Stimulated activated CD8-positive, alpha-beta memory T cell treated with anti-CD3 and anti-CD28 coated beads, Interleukin-7, amount 100 ng/mL, for 4 hours (primary cell): ENCODE measurements at regions not wholly inside any gene's neighbourhood (a gene's known extent, or its start where the extent isn't known, plus 50 kb on each side); places are given as distances from the start of the nearest gene placed in this dataset.
A peak's percentile ranks its signal among the peaks of the same experiment; 100 is the strongest.

Experiments used
- DNase-seq, 2 donors: peaks; one replicate each; pipeline ENCODE4 v3.0.0-alpha.2; 2020; ENCODE audit warnings: low read depth in 2 of 2

- no peak for DNase-seq
Measured at GRCh38 chr5:61652916-61653315, 320.9 kb downstream of the ZSWIM6 start.

- DNase-seq, result no peak
Measured at GRCh38 chr5:61653807-61654580, 321.9 kb downstream of the ZSWIM6 start.

GRCh38 chr5:61654876-61655275 lies 322.8 kb downstream of the ZSWIM6 start:
- DNase-seq, result no peak

GRCh38 chr5:61657010-61657409 lies 325.0 kb downstream of the ZSWIM6 start:
- no peak for DNase-seq

- DNase-seq, result no peak
Measured at GRCh38 chr5:61657686-61658085, 325.6 kb downstream of the ZSWIM6 start.

- DNase-seq, result peak; percentile 59 to 71
Measured at GRCh38 chr5:61658592-61659008, 326.5 kb downstream of the ZSWIM6 start.

GRCh38 chr5:61659221-61659696 lies 327.2 kb downstream of the ZSWIM6 start:
- DNase-seq, result no peak

- no peak for DNase-seq
Measured at GRCh38 chr5:61662670-61663069, 330.6 kb downstream of the ZSWIM6 start.

- no peak for DNase-seq
Measured at GRCh38 chr5:61666064-61666621, 334.1 kb downstream of the ZSWIM6 start.

- no peak for DNase-seq
Measured at GRCh38 chr5:61667525-61668218, 335.6 kb downstream of the ZSWIM6 start.

- DNase-seq, result no peak
Measured at GRCh38 chr5:61669531-61669930, 337.5 kb downstream of the ZSWIM6 start.

- DNase-seq, result no peak
Measured at GRCh38 chr5:61670941-61671340, 338.9 kb downstream of the ZSWIM6 start.

GRCh38 chr5:61673007-61673735 lies 341.1 kb downstream of the ZSWIM6 start:
- no peak for DNase-seq

GRCh38 chr5:61674378-61674777 lies 342.3 kb downstream of the ZSWIM6 start:
- DNase-seq, result no peak

- DNase-seq, result no peak
Measured at GRCh38 chr5:61675015-61675692, 343.1 kb downstream of the ZSWIM6 start.

GRCh38 chr5:61677220-61677619 lies 345.2 kb downstream of the ZSWIM6 start:
- DNase-seq, result no peak

- no peak for DNase-seq
Measured at GRCh38 chr5:61678966-61679365, 346.9 kb downstream of the ZSWIM6 start.

GRCh38 chr5:61679562-61679961 lies 347.5 kb downstream of the ZSWIM6 start:
- no peak for DNase-seq

- DNase-seq, result no peak
Measured at GRCh38 chr5:61680247-61680646, 348.2 kb downstream of the ZSWIM6 start.

GRCh38 chr5:61683148-61683547 lies 351.1 kb downstream of the ZSWIM6 start:
- no peak for DNase-seq

GRCh38 chr5:61683926-61684325 lies 351.9 kb downstream of the ZSWIM6 start:
- DNase-seq, result no peak
